Retinal pigment epithelial cell (primary cell): ENCODE measurements at regions not wholly inside any gene's neighbourhood (a gene's known extent, or its start where the extent isn't known, plus 50 kb on each side); places are given as distances from the start of the nearest gene placed in this dataset.

ENCODE experiments used
- DNase-seq: peaks from one replicate; pipeline ENCODE4 v3.0.0-alpha.2; 2010; ENCODE audit warnings: low read depth
- H3K4me3 ChIP-seq: 2 replicates; pipeline ENCODE4 v1.5.1; 2011; ENCODE audit warnings: mild to moderate bottlenecking, low read length, control low read depth, moderate library complexity
- CTCF ChIP-seq: conservative IDR thresholded peaks from 2 replicates; pipeline ENCODE4 v1.5.1; 2011; ENCODE audit warnings: low read depth, low read length, control low read depth, inconsistent platforms

GRCh38 chr13:111469916-111470506 lies 149.6 kb downstream of the TEX29 start:
- H3K4me3 ChIP-seq = no peak overlapping the region
- no peak for DNase-seq

GRCh38 chr13:111470933-111471332 lies 150.5 kb downstream of the TEX29 start:
- no peak overlapping the region for H3K4me3 ChIP-seq
- DNase-seq = no peak

More at GRCh38 chr13:111469916-111470506, 149.6 kb downstream of the TEX29 start:
- no peak for TF ChIP-seq CTCF

GRCh38 chr13:111472083-111472482 lies 151.6 kb downstream of the TEX29 start:
- no peak overlapping the region for H3K4me3 ChIP-seq
- DNase-seq = no peak
- no peak for TF ChIP-seq CTCF

More at GRCh38 chr13:111470933-111471332, 150.5 kb downstream of the TEX29 start:
- TF ChIP-seq CTCF = no peak

GRCh38 chr13:111472559-111473460 lies 152.4 kb downstream of the TEX29 start:
- TF ChIP-seq CTCF = no peak
- no peak overlapping the region for H3K4me3 ChIP-seq
- no peak for DNase-seq

- no peak for DNase-seq
- peak; percentile 47 for TF ChIP-seq CTCF
- H3K4me3 ChIP-seq = no peak overlapping the region
Measured at GRCh38 chr13:111474136-111475002, 153.9 kb downstream of the TEX29 start.

- DNase-seq = no peak
- no peak for TF ChIP-seq CTCF
- H3K4me3 ChIP-seq = no peak overlapping the region
Measured at GRCh38 chr13:111475488-111475887, 155.0 kb downstream of the TEX29 start.
